Prostate gland (tissue), 2 donors: ENCODE measurements at regions not wholly inside any gene's neighbourhood (a gene's known extent, or its start where the extent isn't known, plus 50 kb on each side); places are given as distances from the start of the nearest gene placed in this dataset.
A peak's percentile ranks its signal among the peaks of the same experiment; 100 is the strongest.

Experiments
- CTCF ChIP-seq, 4 experiments: fragments of 200-600 bp in 2 of 4; fragments of 450-650 bp in 2 of 4; sonication (generic) in 2 of 4; IDR thresholded peaks; 1 replicate in 3 of 4; 2 replicates in 1 of 4; pipeline ENCODE4 v1.5.1; 2016 to 2019; ENCODE audit warnings: antibody characterized with exemption in 4 of 4, mild to moderate bottlenecking in 2 of 4, moderate library complexity in 2 of 4
- POLR2A ChIP-seq: fragments of 450-650 bp; IDR thresholded peaks from one replicate; pipeline ENCODE4 v1.6.1; 2016; ENCODE audit warnings: antibody characterized with exemption, mild to moderate bottlenecking
- POLR2AphosphoS5 ChIP-seq: sonication (generic); formaldehyde crosslinking; IDR thresholded peaks from one replicate; pipeline ENCODE4 v1.6.1; 2017; ENCODE audit warnings: antibody characterized with exemption

GRCh38 chr1:118479351-118479750 lies 294.3 kb upstream of the SPAG17 start:
- TF ChIP-seq CTCF (IDR thresholded peaks at IDR 0.05) (no peak), POLR2A (no peak), POLR2AphosphoS5 (peak; percentile 17)
